AG10803 (cell line): ENCODE measurements at regions not wholly inside any gene's neighbourhood (a gene's known extent, or its start where the extent isn't known, plus 50 kb on each side); places are given as distances from the start of the nearest gene placed in this dataset.

Experiments
- DNase-seq: peaks from one replicate; pipeline ENCODE4 v3.0.0; 2010; ENCODE audit warnings: low read depth
- H3K4me3 ChIP-seq: 2 replicates; pipeline ENCODE4 v1.5.1; 2011; ENCODE audit warnings: mild to moderate bottlenecking, low read length, control low read depth
- TF ChIP-seq, protein P1 (sequence below): conservative IDR thresholded peaks from 2 replicates; pipeline ENCODE4 v1.5.1; 2011; ENCODE audit warnings: mild to moderate bottlenecking, low read length, control low read depth, inconsistent platforms

DNA sequence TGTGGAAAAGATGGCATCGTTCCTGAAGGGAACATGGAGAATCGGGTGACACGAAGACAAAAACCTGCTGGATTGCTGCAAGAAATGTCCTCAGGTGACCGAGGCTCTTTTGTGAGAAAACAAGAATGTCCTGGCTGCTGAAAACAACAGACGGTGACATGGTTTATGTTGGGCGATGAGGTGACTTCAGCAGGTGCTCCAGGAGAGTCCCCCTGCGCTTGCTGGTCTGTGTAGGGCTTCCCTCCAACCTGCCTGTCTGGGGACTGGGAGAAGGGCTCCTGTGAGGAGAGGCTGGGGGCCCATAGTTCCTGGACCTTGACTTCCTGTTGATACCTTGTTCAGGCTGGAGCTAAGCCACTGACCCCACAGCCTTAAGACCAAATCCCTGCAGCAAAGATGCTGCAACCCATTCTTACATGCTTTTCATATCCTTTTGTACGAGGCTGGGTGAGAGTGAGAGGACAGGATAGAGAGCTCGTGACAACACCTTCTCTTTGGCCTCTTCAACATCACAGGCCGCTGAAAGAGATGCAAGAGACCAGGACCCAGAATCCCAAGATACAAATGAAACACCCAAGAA, 134.8 kb downstream of the CD83 start:
- TF ChIP-seq, protein P1, sequence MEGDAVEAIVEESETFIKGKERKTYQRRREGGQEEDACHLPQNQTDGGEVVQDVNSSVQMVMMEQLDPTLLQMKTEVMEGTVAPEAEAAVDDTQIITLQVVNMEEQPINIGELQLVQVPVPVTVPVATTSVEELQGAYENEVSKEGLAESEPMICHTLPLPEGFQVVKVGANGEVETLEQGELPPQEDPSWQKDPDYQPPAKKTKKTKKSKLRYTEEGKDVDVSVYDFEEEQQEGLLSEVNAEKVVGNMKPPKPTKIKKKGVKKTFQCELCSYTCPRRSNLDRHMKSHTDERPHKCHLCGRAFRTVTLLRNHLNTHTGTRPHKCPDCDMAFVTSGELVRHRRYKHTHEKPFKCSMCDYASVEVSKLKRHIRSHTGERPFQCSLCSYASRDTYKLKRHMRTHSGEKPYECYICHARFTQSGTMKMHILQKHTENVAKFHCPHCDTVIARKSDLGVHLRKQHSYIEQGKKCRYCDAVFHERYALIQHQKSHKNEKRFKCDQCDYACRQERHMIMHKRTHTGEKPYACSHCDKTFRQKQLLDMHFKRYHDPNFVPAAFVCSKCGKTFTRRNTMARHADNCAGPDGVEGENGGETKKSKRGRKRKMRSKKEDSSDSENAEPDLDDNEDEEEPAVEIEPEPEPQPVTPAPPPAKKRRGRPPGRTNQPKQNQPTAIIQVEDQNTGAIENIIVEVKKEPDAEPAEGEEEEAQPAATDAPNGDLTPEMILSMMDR = no peak
- DNase-seq = no peak
- no peak overlapping the region for H3K4me3 ChIP-seq

DNA sequence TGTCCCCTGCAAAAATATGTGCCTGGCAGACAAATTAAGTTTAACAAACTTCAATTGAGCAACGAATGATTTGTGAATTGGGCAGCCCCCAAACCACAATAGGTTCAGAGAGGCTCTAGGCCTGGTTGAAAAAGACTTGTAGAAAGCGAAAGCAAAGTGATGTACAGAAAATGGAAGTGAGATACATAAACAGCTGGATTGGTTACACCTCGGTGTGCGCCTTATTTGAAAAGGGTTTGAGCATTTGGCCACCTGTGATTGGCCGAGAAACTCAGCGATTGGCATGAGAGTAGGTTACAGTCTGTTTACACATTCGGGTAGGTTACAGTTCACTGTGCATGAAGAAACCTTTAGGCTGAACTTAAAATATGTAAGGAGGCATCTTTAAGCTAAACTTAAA, 136.9 kb downstream of the CD83 start:
- H3K4me3 ChIP-seq = no peak overlapping the region
- DNase-seq = no peak
- TF ChIP-seq, protein P1 = no peak

DNA sequence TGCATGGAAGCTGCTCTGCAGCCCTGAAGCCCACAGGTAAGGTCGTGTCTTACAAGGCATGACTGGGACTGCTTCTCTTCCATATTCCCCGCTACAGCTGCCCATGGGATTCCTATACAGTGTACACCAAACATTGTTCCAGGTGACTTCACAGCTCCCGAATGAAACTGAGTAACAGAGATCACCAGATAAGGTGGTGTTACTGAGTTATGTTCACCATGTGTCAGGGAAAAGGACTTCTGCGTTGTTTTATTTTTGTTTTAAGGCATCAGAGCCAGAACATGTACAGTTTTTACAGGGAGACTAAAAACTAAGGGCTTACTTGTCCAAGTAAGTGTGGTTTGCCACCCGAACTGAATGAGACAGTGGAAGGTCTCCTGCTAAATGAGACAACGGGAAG, 138.3 kb downstream of the CD83 start:
- DNase-seq = no peak
- H3K4me3 ChIP-seq = no peak overlapping the region
- TF ChIP-seq, protein P1 = no peak

DNA sequence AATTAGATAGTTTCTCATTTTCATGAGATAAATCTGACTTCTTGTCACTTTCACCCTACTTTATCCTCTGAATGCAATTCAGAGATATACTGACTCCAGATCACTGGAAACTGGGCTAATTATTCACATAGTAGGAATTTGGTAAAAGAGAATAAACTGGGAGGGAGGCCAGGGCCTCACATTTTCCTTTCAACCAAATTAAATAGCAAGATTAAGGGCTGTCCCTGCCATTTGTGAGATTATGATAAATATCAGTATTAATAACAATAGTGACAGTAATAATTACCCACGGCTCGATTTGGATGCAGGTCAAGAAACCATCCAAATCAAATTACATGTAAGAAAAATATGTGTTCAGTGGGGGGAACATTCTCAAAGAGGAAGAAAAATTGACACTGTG, 140.5 kb downstream of the CD83 start:
- DNase-seq = no peak
- TF ChIP-seq, protein P1 = no peak
- no peak overlapping the region for H3K4me3 ChIP-seq

DNA sequence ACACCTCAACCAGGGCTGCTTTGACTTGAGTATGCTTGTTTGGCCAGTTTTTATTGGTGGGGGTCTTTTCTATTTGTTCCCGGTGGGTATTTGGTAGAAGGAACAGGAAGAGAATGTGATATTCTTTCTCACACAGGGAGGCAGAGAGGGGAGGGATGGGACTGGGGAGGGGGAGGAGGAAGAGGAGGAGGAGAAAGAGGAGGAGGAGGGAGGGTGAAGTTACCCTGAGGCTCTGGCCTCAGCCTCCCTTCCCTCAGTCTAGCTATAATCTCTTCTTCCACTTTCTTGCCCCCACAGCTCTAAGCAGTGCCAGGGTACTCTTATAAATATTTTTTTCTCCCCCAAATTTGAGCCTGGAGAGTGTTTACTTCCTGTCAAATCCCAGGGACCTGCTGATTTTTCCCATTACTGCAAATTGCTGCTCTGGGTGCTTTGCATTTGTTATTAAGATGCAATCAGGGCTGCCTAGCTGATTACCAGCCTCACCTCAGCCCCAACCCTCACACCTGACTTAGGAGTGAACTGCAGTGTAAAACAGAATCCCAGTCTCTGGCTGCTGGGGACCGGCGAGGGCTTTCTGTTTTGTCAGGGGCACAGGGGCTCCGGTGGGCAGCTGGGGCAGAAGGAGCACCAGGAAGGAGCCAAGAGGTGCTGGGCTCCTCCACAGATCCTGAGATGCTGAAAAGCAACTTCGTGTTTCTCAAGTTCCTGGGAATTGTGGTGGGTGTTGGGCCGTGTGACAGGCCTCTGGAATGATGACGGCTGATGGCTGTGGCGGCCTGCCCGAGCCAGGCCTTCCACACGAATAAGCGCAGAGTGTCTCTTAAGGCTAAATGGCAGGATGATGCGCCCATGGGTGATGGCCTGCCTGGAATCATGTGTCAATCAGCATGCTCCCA, 141.4 kb downstream of the CD83 start:
- no peak for DNase-seq
- TF ChIP-seq, protein P1 = no peak
- H3K4me3 ChIP-seq = no peak overlapping the region

DNA sequence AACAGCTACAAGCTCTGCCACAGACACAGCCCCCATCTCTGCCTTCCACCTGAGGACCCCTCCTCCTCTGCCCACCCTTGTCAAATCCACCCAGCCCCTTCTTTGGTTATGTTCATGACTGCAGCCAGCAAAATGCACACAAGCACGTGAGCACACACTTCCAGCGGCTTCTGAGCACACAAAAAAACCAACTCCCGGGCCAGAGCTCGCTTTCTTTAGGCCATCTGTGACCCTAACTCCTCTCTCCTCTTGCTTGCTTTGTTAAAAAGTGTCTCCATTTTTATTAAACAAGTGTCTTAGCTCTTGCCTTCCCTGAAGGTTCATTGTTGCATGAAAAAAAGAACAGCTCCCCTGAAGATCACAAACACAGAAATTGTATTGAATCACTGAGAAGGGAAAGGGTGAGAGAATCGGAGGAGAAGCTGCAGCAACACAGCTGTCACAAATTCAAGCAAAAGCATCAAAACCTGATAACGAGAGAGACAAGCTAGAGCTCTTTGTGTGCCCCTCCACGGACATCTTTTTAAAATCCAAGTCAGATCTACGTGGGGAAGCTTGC, 142.1 kb downstream of the CD83 start:
- no peak for DNase-seq
- no peak overlapping the region for H3K4me3 ChIP-seq
- TF ChIP-seq, protein P1 = no peak
